IPS-20b (cell line): ENCODE measurements at regions not wholly inside any gene's neighbourhood (a gene's known extent, or its start where the extent isn't known, plus 50 kb on each side); places are given as distances from the start of the nearest gene placed in this dataset.

Experiments
- H3K27ac ChIP-seq: one replicate; pipeline ENCODE4 v1.5.1; 2013; ENCODE audit warnings: low read length
- H3K27me3 ChIP-seq: 2 replicates; pipeline ENCODE4 v1.6.1; 2013; ENCODE audit warnings: mild to moderate bottlenecking, low read length, inconsistent platforms; ENCODE audit not compliant: insufficient read depth
- H3K36me3 ChIP-seq: 2 replicates; pipeline ENCODE4 v1.6.1; 2013; ENCODE audit warnings: low read depth, mild to moderate bottlenecking, inconsistent platforms, low read length, moderate library complexity; ENCODE audit not compliant: insufficient read depth
- H3K4me1 ChIP-seq: 2 replicates; pipeline ENCODE4 v1.6.1; 2013; ENCODE audit warnings: mild to moderate bottlenecking, control low read depth, inconsistent platforms, low read length, moderate library complexity; ENCODE audit not compliant: insufficient read depth
- H3K4me3 ChIP-seq: 2 replicates; pipeline ENCODE4 v1.5.1; 2013; ENCODE audit warnings: mild to moderate bottlenecking, low read length, inconsistent platforms
- H3K9ac ChIP-seq: 2 replicates; pipeline ENCODE4 v1.6.1; 2013; ENCODE audit warnings: low read depth, mild to moderate bottlenecking, inconsistent platforms, low read length, moderate library complexity
- H3K9me3 ChIP-seq: 2 replicates; pipeline ENCODE4 v1.6.1; 2013; ENCODE audit warnings: mild to moderate bottlenecking, low read depth, low read length, inconsistent platforms; ENCODE audit not compliant: insufficient read depth

- Histone ChIP-seq H3K9me3 (0 out of 2 replicates have a peak, but pooled peaks cover 3% of the 10 kb centered on the region), H3K36me3 (no peaks in the 10 kb centered on the region), H3K4me3 (no peak overlapping the region), H3K4me1 (no peaks in the 10 kb centered on the region), H3K27me3 (no peaks in the 10 kb centered on the region), H3K9ac (no peak overlapping the region), H3K27ac (no peak overlapping the region)
Observed at GRCh38 chr18:39434223-39434920, 1868.8 kb upstream of the CELF4 start.

GRCh38 chr18:39425172-39425850, 1859.7 kb upstream of the CELF4 start:
- Histone ChIP-seq H3K9me3 (0 out of 2 replicates have a peak, but pooled peaks cover 3% of the 10 kb centered on the region), H3K9ac (no peak overlapping the region), H3K4me3 (no peak overlapping the region), H3K36me3 (no peaks in the 10 kb centered on the region), H3K4me1 (no peaks in the 10 kb centered on the region), H3K27ac (no peak overlapping the region), H3K27me3 (no peaks in the 10 kb centered on the region)

- Histone ChIP-seq H3K9me3 (no peaks in the 10 kb centered on the region), H3K9ac (no peak overlapping the region), H3K27ac (no peak overlapping the region), H3K36me3 (no peaks in the 10 kb centered on the region), H3K4me1 (no peaks in the 10 kb centered on the region), H3K27me3 (no peaks in the 10 kb centered on the region), H3K4me3 (no peak overlapping the region)
Observed at GRCh38 chr18:39424261-39424660, 1858.7 kb upstream of the CELF4 start.

- no peak overlapping the region for H3K9ac ChIP-seq
- no peaks in the 10 kb centered on the region for H3K36me3 ChIP-seq
- H3K9me3 ChIP-seq, result no peaks in the 10 kb centered on the region
- no peak overlapping the region for H3K27ac ChIP-seq
- H3K4me1 ChIP-seq, result no peaks in the 10 kb centered on the region
- H3K27me3 ChIP-seq, result no peaks in the 10 kb centered on the region
- no peak overlapping the region for H3K4me3 ChIP-seq
Observed at GRCh38 chr18:39421276-39421675, 1855.7 kb upstream of the CELF4 start.

GRCh38 chr18:39419315-39419714, 1853.7 kb upstream of the CELF4 start:
- H3K4me3 ChIP-seq, result no peak overlapping the region
- no peak overlapping the region for H3K27ac ChIP-seq
- no peaks in the 10 kb centered on the region for H3K9me3 ChIP-seq
- no peaks in the 10 kb centered on the region for H3K4me1 ChIP-seq
- H3K36me3 ChIP-seq, result no peaks in the 10 kb centered on the region
- H3K9ac ChIP-seq, result no peak overlapping the region
- no peaks in the 10 kb centered on the region for H3K27me3 ChIP-seq

- Histone ChIP-seq H3K4me3 (no peak overlapping the region), H3K9me3 (no peaks in the 10 kb centered on the region), H3K27me3 (no peaks in the 10 kb centered on the region), H3K4me1 (no peaks in the 10 kb centered on the region), H3K36me3 (no peaks in the 10 kb centered on the region), H3K9ac (no peak overlapping the region), H3K27ac (no peak overlapping the region)
Observed at GRCh38 chr18:39415471-39415870, 1849.9 kb upstream of the CELF4 start.

GRCh38 chr18:39414009-39414700, 1848.6 kb upstream of the CELF4 start:
- no peaks in the 10 kb centered on the region for H3K36me3 ChIP-seq
- H3K9me3 ChIP-seq, result no peaks in the 10 kb centered on the region
- no peak overlapping the region for H3K9ac ChIP-seq
- no peak overlapping the region for H3K4me3 ChIP-seq
- no peaks in the 10 kb centered on the region for H3K4me1 ChIP-seq
- no peaks in the 10 kb centered on the region for H3K27me3 ChIP-seq
- H3K27ac ChIP-seq, result no peak overlapping the region

- Histone ChIP-seq H3K27ac (no peak overlapping the region), H3K4me1 (no peaks in the 10 kb centered on the region)
Observed at GRCh38 chr18:39406941-39407340, 1841.3 kb upstream of the CELF4 start.

GRCh38 chr18:39403121-39403520, 1837.5 kb upstream of the CELF4 start:
- Histone ChIP-seq H3K9ac (no peak overlapping the region), H3K36me3 (no peaks in the 10 kb centered on the region), H3K27ac (no peak overlapping the region), H3K4me1 (no peaks in the 10 kb centered on the region), H3K27me3 (no peaks in the 10 kb centered on the region), H3K9me3 (no peaks in the 10 kb centered on the region), H3K4me3 (no peak overlapping the region)

More at GRCh38 chr18:39406941-39407340, 1841.3 kb upstream of the CELF4 start:
- H3K9me3 ChIP-seq, result no peaks in the 10 kb centered on the region
- H3K36me3 ChIP-seq, result no peaks in the 10 kb centered on the region
- H3K9ac ChIP-seq, result no peak overlapping the region
- H3K27me3 ChIP-seq, result no peaks in the 10 kb centered on the region
- H3K4me3 ChIP-seq, result no peak overlapping the region

- H3K4me1 ChIP-seq, result no peaks in the 10 kb centered on the region
- H3K9me3 ChIP-seq, result no peaks in the 10 kb centered on the region
- H3K36me3 ChIP-seq, result no peaks in the 10 kb centered on the region
- H3K27ac ChIP-seq, result no peak overlapping the region
- no peak overlapping the region for H3K4me3 ChIP-seq
- H3K9ac ChIP-seq, result no peak overlapping the region
- H3K27me3 ChIP-seq, result no peaks in the 10 kb centered on the region
Observed at GRCh38 chr18:39399662-39400061, 1834.1 kb upstream of the CELF4 start.

GRCh38 chr18:39396168-39396567, 1830.6 kb upstream of the CELF4 start:
- H3K4me3 ChIP-seq, result no peak overlapping the region
- no peaks in the 10 kb centered on the region for H3K36me3 ChIP-seq
- no peaks in the 10 kb centered on the region for H3K27me3 ChIP-seq
- no peak overlapping the region for H3K9ac ChIP-seq
- H3K4me1 ChIP-seq, result no peaks in the 10 kb centered on the region
- 0 out of 2 replicates have a peak, but pooled peaks cover 2% of the 10 kb centered on the region for H3K9me3 ChIP-seq
- H3K27ac ChIP-seq, result no peak overlapping the region
